KBM-7 (cell line): ENCODE measurements at regions not wholly inside any gene's neighbourhood (a gene's known extent, or its start where the extent isn't known, plus 50 kb on each side); places are given as distances from the start of the nearest gene placed in this dataset.

Source experiments
- DNase-seq: peaks from one replicate; pipeline ENCODE4 v3.0.0-alpha.2; 2015
- in situ Hi-C: fragments of 300-500 bp; cut with MboI; formaldehyde crosslinking; loops from 2 replicates; pipeline ENCODE4 v1.14.3; 2020; ENCODE audit warnings: low sequenced_read_pairs, low pct_unique_long_range_greater_than_20kb, mixed read lengths

- in situ Hi-C loops = no loop called here
- no peak for DNase-seq
These were observed 297.8 kb downstream of the WDR11 start for GRCh38 chr10:121148921-121149320.

- no peak for DNase-seq
- in situ Hi-C loops = no loop called here
These were observed 300.9 kb downstream of the WDR11 start for GRCh38 chr10:121152033-121152432.

DNA sequence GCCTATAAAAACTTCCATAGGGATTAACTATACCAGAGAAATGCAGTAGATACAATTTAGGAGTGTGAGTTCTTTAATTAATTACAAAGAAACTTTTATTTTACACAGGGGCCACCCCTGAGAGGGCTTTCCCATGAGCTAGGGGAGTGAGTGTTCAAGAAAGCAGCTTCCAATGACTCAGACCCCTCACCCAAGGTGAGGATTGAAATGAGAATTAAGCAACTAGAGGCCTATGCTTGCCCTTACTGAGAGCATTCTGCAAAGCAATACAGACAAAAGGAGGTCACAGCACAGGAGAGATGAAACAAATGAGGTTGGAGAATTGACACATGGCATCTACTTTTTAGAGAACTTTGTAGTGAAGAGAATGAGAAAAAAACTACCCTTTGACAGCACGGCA lies 301.8 kb downstream of the WDR11 start:
- no peak for DNase-seq
- in situ Hi-C loops = no loop called here

GRCh38 chr10:121154310-121154709 lies 303.1 kb downstream of the WDR11 start:
- DNase-seq = no peak
- in situ Hi-C loops = no loop called here

DNA sequence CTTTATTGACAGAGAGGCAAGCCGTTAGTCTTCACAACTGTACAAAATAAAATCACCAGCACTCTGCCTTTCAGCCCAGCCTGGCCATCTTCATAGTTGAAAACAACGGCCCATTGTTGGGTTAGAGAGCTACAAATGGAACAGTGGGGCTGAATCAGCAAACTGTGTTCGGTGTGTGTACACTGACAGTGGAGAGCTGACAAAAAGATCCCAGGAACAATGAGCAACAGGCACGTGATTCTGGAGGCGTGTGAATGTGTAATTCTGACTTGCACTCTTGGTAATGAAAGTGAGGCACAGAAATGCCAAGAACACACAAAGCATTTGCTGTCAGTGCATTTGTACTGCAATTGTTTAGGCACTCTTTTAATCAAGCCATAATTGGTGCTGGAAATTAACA lies 303.7 kb downstream of the WDR11 start:
- no peak for DNase-seq
- in situ Hi-C loops = no loop called here

- no peak for DNase-seq
- in situ Hi-C loops = no loop called here
These were observed 304.7 kb downstream of the WDR11 start for GRCh38 chr10:121155742-121156474.

DNA sequence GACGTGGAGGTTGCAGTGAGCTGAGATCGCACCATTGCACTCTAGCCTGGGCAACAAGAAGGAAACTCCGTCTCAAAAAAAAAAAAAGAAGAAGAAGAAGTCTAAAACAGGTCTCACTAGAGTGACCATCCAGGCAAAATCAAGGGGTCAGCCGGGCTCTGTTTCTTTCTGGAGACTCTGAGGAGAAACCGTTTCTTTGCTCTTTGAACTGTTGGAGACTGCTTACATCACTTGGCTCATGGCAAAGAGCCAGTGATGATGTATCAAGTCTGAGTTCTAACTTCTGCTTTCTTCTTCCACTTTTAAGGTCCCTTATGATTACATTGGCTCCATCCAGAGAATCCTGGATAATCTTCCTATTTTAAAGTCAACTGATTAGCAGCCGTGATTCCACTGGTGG lies 306.8 kb downstream of the WDR11 start:
- peak; percentile 71 for DNase-seq
- in situ Hi-C loops = no loop called here

GRCh38 chr10:121158988-121159579 lies 307.9 kb downstream of the WDR11 start:
- in situ Hi-C loops = no loop called here

DNA sequence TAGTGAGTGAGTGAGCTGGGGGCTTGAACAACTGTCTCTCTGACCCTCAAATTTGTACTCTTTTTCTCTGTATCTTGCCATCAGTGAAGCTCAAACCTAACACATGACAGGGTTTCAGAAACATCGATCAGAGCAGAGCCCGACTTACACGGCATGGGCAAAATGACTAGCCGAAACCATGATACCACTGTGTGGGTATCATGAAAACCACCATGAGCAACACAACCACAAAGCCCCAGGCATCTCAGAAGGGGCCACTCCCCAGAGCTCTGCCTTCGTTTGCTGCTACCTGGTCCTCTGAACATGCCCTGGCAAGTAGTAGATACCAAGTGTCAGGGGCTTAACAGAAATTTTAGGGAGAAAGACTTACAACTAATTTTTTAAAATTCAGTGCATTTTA lies 308.5 kb downstream of the WDR11 start:
- in situ Hi-C loops = no loop called here
- DNase-seq = no peak

More at GRCh38 chr10:121158988-121159579, 307.9 kb downstream of the WDR11 start:
- no peak for DNase-seq

GRCh38 chr10:121165276-121165675 lies 314.1 kb downstream of the WDR11 start:
- no peak for DNase-seq
- in situ Hi-C loops = no loop called here

DNA sequence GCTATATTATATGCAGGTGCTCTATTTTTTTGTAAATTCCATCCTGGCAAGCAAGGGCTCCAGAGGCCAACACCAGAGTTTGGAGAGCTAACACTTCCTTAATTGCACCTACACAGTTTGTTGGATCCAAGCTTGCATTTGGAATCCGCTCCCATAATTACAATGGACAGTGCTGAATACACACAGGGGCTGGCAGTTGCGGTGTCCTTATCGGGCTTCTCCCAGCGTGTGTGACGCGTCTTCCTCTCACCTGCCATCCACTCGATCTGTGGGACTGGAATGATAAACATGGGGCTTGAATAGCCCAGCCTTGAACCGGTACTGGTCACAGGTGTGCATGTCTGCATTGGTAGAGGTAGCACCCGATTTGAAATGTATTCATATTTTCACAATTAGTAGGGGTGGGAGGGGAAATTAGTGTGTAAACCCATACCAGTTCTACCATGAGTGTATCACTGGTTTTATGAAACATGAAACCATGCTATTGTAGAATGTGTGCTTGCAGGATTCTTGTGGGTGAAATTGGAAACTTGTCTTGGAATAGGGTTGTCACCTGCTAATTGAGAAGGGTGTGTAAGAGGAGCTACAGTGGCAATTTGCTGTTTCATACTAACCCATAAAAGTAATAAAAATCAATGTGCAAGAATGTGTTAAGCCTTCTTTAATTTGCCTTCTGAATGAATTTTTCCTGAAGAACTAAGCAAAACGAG lies 316.5 kb downstream of the WDR11 start:
- no peak for DNase-seq
- in situ Hi-C loops = no loop called here

DNA sequence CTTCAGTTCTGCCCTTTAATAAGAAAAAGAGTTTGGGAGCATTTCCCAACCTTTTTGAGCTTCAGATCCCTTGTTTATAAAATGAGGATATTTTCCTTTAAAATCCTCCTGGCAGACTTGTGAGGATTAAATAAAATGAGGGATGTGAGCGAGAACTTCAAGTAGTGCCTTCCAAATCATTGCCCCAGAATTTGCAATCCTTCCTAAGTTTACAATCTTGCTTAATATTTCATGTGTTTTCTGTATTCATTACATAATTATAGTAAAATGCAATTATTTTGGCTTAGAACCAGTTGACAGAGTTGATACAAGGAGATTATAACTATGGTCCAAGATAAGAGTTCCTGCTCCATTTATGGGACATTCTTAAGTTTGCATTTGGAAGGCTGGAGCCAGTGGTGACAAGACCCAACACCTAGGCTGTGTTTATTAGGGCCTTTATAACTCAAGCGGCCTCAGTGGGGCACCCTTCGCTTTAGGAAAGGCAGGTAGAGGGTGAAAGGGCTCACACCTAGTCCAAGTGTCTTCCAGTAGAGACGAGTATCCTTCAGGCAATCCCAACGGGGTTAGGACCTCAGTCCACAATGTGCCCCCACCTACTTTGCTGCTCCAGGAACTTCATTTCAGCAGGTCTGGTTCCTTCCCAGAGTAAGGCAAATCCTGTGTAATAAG lies 317.5 kb downstream of the WDR11 start:
- no peak for DNase-seq
- in situ Hi-C loops = no loop called here

DNA sequence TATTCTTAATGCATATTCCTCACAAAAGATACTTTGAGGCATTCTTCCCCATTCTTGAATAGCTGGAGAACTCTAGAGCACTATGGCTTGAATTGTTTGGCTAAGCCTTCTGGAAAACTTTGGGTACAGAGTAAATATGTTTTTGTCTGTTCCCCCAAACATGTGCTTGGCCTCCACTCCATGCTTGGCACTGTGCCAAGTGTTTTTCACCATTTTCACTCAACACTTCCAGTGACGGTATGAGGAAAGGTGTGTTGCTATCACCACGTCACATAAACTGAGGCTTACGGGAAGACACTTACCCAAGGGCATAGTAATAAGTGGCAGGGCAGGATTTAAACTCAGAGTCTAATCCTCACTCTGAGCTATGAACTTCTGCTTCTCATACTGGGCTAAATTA lies 318.2 kb downstream of the WDR11 start:
- no peak for DNase-seq
- in situ Hi-C loops = no loop called here

- DNase-seq = no peak
- in situ Hi-C loops = no loop called here
These were observed 320.9 kb downstream of the WDR11 start for GRCh38 chr10:121171825-121172787.

DNA sequence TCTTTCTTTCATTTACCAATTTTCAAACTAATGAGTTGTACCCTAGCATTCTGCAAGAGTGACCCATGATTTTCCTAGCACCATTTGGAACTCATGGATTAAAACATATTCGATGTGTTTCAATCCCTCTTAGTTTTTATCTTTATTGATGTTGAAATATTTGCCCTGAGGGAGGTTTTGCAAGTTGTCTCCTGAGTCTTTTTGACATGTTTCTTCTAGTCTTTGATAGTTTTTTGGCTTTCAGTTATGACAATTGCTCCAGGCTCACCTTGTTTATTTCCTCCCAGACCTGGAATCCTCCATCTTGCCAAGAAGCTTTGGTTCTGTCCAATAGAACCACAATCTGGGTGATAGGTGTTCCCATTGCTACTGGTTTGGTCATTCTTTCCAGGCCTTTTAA lies 327.8 kb downstream of the WDR11 start:
- no peak for DNase-seq
- in situ Hi-C loops = no loop called here

GRCh38 chr10:121182219-121182618 lies 331.1 kb downstream of the WDR11 start:
- DNase-seq = no peak
- in situ Hi-C loops = no loop called here

DNA sequence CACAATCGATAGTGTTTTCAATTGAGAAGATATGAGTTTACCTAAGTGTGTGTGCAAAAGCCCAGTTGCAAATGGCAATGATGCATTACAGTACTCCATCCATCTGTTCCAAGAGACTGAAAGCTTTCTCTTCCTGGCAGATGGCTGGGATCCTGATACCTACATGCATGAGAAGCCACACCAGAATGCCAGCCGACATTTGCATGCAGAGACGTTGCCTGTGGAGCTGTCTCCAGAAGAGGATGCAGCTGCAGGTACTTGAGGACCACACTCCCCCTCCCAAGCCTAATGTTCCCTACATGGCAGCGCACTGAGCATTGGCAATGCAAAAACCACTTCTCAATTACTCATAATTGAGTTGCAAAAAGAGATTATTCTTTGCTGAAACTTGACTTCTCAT lies 332.1 kb downstream of the WDR11 start:
- DNase-seq = no peak
- in situ Hi-C loops = no loop called here

GRCh38 chr10:121183707-121184106 lies 332.5 kb downstream of the WDR11 start:
- in situ Hi-C loops = no loop called here
- DNase-seq = no peak
